Tongue (tissue), 1 donor: ENCODE measurements at regions not wholly inside any gene's neighbourhood (a gene's known extent, or its start where the extent isn't known, plus 50 kb on each side); places are given as distances from the start of the nearest gene placed in this dataset.

Experiments used
- DNase-seq: peaks from one replicate; pipeline ENCODE4 v3.0.0-alpha.2; 2015

DNA sequence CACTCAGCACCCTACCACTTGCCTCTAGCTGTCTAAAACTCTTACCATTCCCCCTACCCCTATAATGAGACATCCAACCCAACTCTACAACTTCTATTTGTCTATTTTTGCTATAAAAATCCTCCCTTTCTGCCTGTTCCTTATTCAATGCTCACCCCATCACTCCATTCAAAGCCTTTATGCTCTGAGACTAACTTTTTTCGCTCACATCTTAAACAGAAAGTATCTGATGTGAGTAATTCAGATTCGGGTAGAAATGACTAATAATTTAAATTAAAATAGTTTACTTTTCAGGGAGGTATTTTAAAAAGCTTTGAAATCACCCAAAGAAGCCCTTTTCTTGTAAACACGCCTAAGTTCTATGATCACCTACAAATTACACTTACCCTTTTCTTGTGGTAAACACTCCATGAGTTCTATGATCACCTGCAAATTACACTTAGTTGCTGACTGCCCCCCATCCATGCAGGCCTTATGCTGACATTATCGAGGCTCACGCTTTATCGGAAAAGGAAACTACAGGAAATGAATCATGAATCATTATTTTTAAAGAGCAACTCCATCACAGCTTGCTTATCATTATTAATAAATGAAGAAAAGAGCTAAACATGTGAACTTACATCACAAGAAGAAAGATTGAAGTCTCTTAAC lies 168.7 kb upstream of the PPP1R2C start:
- no peak for DNase-seq

DNA sequence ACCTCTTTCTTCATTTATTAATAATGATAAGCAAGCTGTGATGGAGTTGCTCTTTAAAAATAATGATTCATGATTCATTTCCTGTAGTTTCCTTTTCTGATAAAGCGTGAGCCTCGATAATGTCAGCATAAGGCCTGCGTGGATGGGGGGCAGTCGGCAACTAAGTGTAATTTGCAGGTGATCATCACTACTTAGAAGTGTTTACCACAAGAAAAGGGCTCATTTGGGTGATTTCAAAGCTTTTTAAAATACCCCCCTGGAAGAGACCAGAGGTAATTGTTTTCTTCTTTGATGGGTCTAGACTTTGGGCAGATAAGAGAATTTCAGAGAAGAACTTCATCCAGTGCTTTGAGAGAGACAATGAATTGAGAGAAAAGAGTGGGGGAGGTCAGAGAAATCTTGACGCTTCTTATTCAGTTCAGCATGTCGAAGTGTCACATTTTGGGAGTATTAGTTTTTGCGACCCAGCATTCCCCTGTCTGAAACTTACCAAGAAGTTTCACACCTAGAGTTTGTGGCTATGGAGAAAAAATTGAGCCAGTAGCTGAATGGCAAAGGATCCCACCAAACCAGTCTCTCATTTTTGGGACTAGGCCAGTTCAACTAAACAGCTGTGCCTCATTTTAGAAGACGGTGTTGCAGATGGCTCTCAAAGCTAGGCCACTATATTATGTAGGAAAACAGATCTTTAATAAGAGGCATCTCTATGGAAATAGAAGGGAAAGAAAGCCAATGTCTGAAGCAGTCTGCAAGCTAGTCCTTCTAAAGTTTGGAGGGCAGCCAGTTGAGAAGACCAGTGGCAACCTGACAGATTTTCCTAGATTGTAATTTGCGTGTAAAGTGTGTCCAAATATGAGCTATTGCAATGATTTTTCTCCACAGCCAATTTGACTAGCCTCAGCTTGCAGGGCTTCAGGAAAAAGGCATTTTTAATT lies 171.0 kb upstream of the PPP1R2C start:
- peak; percentile 78 for DNase-seq

DNA sequence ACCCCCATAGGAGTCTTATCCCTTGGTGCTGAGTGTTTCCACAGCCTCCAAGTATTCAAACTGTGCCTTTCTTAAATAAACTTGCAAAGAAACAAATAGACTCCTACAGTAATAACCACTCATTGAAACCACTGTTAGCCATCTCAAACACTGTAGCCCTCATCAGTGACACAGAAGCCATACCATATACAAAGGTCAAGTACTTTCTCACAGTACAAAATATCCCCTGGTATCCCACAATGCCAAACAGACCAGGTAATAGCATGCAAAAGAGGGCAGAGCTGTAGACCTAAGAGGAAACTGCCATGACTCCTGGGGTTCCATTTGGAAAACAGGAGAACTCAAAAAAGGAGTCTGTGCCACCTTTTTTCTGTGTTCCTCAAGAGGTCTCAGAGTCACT lies 173.8 kb upstream of the PPP1R2C start:
- no peak for DNase-seq

DNA sequence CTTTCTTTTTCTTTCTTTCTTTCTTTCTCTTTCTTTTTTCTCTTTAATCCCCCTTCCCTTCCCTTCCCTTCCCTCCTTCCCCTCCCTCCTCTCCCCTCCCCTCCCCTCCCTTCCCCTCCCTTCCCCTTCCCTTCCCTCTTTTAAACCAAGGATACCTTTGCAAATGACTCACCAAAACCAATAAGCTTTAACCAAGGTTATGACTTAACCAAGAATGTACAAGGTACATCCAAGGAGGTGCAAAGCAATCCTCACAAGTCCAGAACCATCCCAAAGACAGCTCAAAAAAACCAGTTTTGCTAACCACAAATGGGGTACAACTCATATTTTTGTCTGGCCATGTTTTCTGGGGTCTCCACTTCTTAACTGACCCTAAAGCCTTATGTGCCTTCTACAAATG lies 174.7 kb upstream of the PPP1R2C start:
- no peak for DNase-seq

DNA sequence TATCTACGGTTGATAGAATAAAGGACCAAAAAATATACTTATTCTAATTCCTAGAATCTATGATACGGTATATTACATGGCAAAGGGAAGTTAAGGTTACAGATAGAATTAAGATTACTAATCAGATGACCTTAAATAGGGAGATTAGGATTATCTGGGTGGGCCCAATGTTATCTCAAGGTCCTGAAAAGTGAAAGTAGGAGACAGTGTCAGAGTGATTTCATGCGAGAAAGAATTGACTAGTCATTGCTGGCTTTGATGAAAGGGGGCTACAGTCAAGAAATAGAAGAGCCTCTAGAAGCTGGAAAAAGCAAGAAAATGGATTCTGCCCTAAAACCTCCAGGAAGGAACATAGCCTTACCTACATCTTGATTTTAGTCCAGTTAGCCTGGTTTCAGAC lies 176.9 kb upstream of the PPP1R2C start:
- DNase-seq = no peak

GRCh38 chrX:42955349-42955748 lies 177.4 kb upstream of the PPP1R2C start:
- no peak for DNase-seq

DNA sequence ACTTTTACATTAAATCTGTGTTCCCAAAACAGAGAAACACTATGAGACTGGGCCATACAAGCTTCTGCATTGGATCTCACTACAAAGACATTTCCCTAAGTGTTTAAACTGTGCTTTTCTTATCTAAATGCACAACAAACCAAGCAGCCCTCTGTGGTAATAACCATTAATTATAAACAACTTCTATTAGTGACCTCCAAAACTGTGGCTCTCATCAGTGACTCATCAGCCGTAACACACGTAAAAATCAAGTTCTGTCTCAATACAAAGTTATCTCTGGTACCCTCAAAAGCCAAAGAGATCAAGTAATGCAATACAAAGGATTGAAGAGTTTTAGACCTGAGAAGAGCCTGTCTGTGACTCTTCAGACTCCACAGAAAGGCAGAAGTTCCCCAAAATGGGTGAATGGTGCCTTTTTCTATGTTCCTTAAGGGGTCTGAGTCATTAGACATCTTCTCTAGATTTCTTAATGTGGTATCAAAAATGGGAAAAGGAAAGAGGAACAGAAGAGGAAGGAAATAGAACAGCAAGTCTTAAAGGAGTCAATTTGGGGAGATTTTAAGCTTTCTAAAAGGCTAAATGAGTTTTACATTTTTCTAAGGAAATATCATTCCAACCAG lies 189.8 kb upstream of the PPP1R2C start:
- DNase-seq = no peak

GRCh38 chrX:42973321-42973720 lies 195.4 kb upstream of the PPP1R2C start:
- DNase-seq = no peak

DNA sequence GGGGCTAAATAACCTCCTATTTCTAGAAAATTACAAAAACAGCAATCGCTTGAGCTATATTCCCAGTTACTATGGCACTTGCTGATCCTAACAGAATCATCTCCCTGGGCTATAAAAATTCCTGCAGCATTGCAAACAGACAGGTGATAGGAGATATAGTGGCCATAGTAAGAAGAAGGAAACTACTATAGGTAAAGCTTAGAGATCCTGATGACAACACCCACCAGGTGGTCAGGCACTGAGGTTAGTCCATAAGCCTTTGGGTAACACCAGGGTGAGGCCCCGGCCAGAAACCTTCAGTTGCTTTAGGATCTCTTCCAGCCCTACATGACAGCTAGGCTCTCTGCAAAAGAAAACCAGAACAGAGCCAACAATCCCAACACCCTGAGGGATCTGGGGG lies 197.9 kb upstream of the PPP1R2C start:
- no peak for DNase-seq

- DNase-seq = no peak
Measured at GRCh38 chrX:42976746-42977366, 198.9 kb upstream of the PPP1R2C start.

DNA sequence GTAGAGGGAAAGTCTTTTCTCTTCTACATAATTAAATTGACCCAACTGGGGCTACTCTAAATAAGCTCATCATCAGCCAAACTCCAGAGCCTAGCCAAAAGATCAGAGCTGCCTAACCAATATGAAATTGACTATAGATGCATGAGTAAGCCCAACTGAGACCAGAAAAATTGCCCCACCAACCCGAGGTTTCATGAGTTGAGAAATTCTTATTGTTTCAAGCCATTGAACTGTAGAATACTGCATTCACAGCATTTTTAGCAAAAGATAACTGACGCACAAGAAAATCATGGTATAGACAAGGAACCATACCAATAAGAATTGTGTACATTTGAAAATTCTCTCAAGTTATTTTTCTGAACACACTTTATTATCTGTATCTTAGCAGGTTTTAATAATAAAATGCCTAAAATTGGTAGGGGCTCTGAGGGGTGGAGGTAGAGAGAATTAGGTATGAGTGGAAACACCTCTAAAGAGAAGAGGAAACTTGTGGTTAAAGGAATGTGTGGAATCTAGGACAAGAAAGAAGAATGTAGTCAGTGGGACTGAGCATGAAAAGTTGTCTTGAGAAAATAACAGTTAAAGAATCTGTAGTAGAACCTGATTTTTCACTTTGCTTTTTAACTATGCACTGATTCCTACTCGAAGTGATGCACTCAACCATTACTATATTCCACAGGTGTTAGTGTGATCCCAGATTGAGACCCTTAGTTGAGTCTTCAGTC lies 200.9 kb upstream of the PPP1R2C start:
- no peak for DNase-seq

DNA sequence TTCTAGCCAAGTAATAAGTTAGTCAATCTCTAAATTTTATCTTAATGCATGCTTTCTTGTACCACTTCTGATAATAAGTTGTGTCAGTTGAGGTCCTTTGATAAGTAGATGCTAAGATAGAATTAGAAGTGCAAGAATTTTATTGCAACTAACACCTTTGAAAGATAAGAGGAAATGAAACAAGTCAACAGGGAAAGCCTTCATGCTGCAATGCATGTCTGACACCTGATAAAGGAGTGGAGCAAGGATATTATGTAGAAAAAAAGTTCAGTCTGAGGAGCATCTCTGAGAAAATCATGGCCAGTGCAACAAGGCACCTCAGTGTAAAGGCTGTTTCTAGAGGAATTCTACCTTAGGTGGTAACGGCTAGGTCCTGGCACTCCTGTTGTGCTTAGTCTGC lies 210.7 kb upstream of the PPP1R2C start:
- no peak for DNase-seq

GRCh38 chrX:42992199-42992943 lies 214.4 kb upstream of the PPP1R2C start:
- DNase-seq = no peak

GRCh38 chrX:42996861-42997260 lies 218.9 kb upstream of the PPP1R2C start:
- DNase-seq = no peak

DNA sequence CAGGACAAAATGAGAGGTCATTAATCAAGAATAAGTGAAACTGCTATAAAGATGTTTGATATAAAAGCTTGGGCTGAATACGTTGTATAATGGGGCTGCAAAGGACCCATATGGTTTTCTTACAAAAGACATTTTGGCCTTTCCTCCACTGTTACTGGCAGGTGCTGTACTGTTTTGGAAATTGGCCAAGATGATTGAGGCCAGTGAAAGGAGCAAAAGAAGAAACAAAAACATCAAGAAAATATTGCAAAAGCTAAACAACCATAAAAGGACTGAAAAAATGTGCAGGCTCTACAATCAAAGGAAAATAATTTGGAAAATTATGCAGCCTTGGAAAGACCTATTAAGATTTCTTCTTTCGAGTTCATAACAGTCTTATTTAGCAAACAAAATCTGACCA lies 222.2 kb upstream of the PPP1R2C start:
- DNase-seq = peak; percentile 2

DNA sequence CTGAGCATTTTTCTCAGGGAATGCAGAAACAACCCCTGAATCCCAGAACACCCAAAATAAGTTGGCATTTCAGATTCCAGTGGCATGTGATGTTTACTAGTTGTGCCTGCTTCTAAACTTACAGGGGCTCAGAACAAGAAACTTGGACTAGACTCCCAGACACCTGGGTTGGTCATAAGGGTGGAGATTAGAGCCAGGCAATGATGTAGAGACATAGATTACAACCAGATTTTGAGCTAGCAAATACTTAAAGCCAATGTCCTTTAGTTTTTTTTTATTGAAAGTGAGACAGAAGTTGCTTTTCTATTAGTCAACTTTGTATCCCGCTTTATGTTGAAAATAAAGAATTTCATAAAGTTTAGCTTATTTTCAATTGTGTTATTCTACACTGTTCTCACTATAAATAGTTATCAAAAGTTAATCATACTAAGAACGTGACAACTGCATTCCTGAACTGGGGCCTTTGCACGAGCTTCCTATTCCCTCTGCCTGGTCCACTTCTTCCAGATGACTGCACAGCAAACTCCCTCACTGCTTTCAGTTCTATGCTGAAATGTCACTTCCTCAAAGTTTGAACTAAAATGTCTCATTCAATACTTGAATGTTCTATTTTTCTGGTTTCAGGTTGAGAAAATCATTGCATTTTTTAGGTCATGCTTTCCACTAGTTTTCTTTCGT lies 224.7 kb upstream of the PPP1R2C start:
- DNase-seq = no peak

DNA sequence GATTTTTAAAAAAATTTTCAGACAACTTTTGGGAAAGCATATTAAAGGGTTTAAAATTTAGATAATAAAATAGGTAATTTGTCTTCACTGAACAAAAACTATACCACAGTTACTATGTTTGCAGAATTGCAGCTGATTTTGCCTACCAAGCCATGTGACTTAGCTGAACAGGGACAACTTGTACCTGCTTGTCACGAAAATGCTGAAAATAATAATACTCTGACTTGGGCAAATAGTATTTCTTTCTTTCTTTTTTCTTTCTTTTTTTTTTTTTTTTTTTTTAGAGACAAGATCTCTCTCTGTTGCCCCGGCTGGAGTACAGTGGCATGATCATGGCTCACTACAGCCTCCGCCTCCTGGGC lies 225.2 kb upstream of the PPP1R2C start:
- DNase-seq = no peak

DNA sequence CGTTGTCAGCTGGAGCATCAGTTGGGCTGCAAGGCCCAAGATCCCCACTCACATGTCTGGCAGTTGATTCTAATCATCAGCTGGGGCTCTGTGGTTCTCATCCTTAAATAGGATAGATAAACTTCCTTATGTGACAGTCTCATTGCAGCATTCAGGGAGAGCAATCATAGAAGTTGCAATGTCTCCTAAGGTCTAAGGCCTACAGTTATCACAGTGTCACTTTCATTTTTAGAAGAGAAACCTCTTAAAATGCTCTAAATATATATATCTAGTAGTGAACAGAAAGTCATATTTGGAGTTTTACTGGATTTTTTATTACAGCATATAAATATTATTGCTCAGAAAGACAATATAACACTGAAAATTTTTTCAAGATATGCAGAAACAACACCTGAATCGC lies 226.0 kb upstream of the PPP1R2C start:
- no peak for DNase-seq

DNA sequence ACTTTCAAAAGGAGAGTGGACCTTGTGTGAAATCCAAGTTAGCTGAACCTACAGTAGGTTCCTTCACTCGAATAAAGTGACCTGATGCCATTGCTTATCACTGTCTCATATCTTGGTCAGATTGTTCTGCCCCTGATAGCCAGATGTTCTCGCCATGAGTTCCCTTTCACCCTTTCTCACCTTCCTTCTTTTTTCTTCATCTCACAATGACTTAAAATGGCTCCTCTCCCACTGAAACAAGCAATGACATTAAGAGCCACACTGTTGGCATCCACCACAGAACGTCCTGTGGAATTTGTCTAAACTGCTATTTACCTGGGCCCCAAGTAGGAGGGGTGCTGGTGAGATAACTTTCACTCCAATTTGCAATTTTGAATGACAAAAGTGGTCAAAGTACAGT lies 227.6 kb upstream of the PPP1R2C start:
- DNase-seq = no peak

- no peak for DNase-seq
Measured at GRCh38 chrX:43008356-43008755, 230.4 kb upstream of the PPP1R2C start.

DNA sequence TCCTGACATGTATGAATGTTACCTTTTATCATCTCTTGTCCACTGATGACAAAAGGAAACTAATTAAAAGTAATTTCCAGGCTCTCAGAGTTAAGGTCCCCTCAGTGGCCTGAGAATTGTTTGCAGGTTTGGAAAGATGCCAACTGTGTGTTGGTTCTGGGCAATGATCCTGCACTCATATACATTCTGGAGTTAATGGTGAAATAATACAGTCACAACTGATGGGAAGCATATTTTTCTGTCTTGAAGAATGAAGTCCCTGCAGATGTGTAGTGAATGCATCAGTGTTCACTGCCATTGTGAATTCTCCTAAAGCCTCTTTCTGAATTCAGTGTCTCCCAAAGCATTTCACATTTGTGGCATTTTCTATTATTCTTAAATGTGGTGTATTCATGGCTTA lies 238.1 kb upstream of the PPP1R2C start:
- peak; percentile 22 for DNase-seq
